Body of pancreas (tissue), 4 donors: ENCODE measurements at regions not wholly inside any gene's neighbourhood (a gene's known extent, or its start where the extent isn't known, plus 50 kb on each side); places are given as distances from the start of the nearest gene placed in this dataset.

ENCODE experiments used
- ATAC-seq: fragments of 150-250 bp; one replicate; pipeline ENCODE4 v1.9.1; 2016
- DNase-seq, 4 donors: peaks; one replicate each; pipeline ENCODE4 v3.0.0-alpha.2; 2019
- H3K27ac ChIP-seq, 4 donors: fragments of 200-600 bp; sonication (generic); 1 replicate in 3 of 4; 2 replicates in 1 of 4; pipeline versions ENCODE4 v1.5.1 to v1.6.1; 2016 to 2019; ENCODE audit warnings: mild to moderate bottlenecking in 1 of 4, mixed read lengths in 1 of 4, moderate library complexity in 1 of 4
- H3K27me3 ChIP-seq, 2 donors: fragments of 200-600 bp; sonication (generic); one replicate each; pipeline ENCODE4 v1.6.0; 2016; ENCODE audit warnings: mild to moderate bottlenecking in 1 of 2
- H3K36me3 ChIP-seq, 2 donors: fragments of 200-600 bp; sonication (generic); replicated peaks in 1 of 2; 2 replicates each; pipeline ENCODE4 v1.5.1; 2016; ENCODE audit warnings: low read depth in 2 of 2; ENCODE audit not compliant: insufficient read depth in 1 of 2
- H3K4me1 ChIP-seq: fragments of 200-600 bp; sonication (generic); one replicate; pipeline ENCODE4 v1.6.0; 2016
- H3K4me3 ChIP-seq, 2 donors: fragments of 200-600 bp; sonication (generic); 1 replicate in 1 of 2; 2 replicates in 1 of 2; pipeline ENCODE4 v1.5.1; 2016 to 2019
- H3K9me3 ChIP-seq, 3 donors: fragments of 200-600 bp; sonication (generic); 1 replicate in 2 of 3; 2 replicates in 1 of 3; pipeline ENCODE4 v1.5.1; 2016
- POLR2A ChIP-seq, 3 donors: fragments of 450-650 bp; IDR thresholded peaks; one replicate each; pipeline ENCODE4 v1.6.1; 2016; ENCODE audit warnings: antibody characterized with exemption in 3 of 3, mild to moderate bottlenecking in 2 of 3
- WGBS, 2 donors: methylation state at CpG; one replicate each; pipeline ENCODE4 v1.1.5; 2017; 5-methylcytosine and 5-hydroxymethylcytosine counted together
- intact Hi-C: fragments of 100-400 bp; cut with DNase I; formaldehyde crosslinking; loops from one replicate; pipeline ENCODE4 v1.15.1; 2023
- TF ChIP-seq, protein P1 (sequence below), 7 experiments: fragments of 450-650 bp in 4 of 7; fragments of 200-600 bp in 3 of 7; sonication (generic) in 3 of 7; IDR thresholded peaks; one replicate each; pipeline ENCODE4 v1.5.1; 2016 to 2019; ENCODE audit warnings: antibody characterized with exemption in 7 of 7

DNA sequence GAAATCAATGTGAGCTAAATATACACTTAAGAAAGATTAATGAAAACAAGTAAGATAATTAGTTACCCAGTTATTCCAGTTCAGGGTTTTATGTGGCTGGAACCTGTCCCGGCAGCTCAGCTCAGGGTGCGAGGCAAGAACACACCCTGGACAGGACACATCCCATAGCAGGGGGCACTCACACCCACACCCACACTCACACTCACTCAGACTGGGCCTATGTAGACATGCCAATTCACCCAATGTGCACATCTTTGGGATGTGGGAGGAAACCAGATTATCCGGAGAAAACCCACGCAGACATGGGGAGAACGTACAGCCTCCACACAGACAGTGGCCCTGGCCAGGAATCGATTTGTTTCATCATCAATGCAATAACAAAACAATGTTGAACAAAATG lies 66.0 kb upstream of the TMCC3 start:
- no peak for ATAC-seq
- intact Hi-C loops = no loop called here
- no peaks in the 10 kb centered on the region for H3K36me3 ChIP-seq
- no peak overlapping the region for H3K27ac ChIP-seq
- TF ChIP-seq POLR2A (IDR thresholded peaks at IDR 0.05) = no peak
- TF ChIP-seq, protein P1, sequence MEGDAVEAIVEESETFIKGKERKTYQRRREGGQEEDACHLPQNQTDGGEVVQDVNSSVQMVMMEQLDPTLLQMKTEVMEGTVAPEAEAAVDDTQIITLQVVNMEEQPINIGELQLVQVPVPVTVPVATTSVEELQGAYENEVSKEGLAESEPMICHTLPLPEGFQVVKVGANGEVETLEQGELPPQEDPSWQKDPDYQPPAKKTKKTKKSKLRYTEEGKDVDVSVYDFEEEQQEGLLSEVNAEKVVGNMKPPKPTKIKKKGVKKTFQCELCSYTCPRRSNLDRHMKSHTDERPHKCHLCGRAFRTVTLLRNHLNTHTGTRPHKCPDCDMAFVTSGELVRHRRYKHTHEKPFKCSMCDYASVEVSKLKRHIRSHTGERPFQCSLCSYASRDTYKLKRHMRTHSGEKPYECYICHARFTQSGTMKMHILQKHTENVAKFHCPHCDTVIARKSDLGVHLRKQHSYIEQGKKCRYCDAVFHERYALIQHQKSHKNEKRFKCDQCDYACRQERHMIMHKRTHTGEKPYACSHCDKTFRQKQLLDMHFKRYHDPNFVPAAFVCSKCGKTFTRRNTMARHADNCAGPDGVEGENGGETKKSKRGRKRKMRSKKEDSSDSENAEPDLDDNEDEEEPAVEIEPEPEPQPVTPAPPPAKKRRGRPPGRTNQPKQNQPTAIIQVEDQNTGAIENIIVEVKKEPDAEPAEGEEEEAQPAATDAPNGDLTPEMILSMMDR (IDR thresholded peaks at IDR 0.05) = no peak
- H3K4me3 ChIP-seq = no peak overlapping the region
- WGBS, 2 donors = 61 to 72% methylated on average over 6 of the region's 6 CpGs
- no peaks in the 10 kb centered on the region for H3K4me1 ChIP-seq
- H3K27me3 ChIP-seq = no peaks in the 10 kb centered on the region
- no peak for DNase-seq
- no peaks in the 10 kb centered on the region for H3K9me3 ChIP-seq

DNA sequence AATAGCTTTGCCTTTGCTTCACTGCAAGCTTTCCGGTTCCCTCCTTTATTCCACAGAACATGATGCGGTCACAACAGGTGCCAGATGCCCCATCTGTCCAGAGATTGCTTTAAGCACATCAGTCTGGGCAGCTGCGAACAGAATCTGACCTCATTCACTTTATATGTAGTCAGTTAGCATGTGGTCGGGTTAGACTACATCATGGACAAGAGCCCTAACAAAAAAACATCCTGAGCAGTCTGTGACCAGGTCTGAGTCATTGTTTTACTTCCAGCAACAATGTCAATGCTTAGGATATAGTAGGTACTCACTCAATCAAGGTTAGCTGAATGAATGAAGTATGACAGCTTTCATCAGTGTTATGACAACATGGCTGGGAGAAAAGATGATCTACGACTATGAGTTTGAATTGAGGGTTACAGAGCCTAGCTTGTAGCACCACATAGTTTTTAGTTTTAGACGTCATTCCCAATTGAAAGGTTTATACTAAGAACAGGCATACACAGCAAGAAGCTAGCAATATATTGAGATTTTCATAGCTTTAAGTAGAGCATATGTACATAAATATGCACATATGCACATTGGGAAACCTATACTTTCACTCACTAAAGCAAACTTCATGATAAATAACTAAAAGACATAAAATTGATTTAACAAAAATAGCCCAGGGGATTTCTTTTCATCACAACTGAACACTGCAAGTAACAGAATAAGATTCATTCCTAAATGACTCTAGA lies 64.2 kb upstream of the TMCC3 start:
- Histone ChIP-seq H3K27ac (no peak overlapping the region), H3K4me1 (no peaks in the 10 kb centered on the region), H3K36me3 (no peaks in the 10 kb centered on the region), H3K4me3 (no peak overlapping the region), H3K27me3 (no peaks in the 10 kb centered on the region), H3K9me3 (no peaks in the 10 kb centered on the region)
- peak in 2 of 4 donors; percentile 10 to 11 for DNase-seq
- ATAC-seq = no peak
- 71 to 72% methylated on average over 6 of the region's 6 CpGs for WGBS, 2 donors
- intact Hi-C loops = no loop called here
- no peak for TF ChIP-seq POLR2A (IDR thresholded peaks at IDR 0.05)
- TF ChIP-seq, protein P1 (IDR thresholded peaks at IDR 0.05) = no peak

DNA sequence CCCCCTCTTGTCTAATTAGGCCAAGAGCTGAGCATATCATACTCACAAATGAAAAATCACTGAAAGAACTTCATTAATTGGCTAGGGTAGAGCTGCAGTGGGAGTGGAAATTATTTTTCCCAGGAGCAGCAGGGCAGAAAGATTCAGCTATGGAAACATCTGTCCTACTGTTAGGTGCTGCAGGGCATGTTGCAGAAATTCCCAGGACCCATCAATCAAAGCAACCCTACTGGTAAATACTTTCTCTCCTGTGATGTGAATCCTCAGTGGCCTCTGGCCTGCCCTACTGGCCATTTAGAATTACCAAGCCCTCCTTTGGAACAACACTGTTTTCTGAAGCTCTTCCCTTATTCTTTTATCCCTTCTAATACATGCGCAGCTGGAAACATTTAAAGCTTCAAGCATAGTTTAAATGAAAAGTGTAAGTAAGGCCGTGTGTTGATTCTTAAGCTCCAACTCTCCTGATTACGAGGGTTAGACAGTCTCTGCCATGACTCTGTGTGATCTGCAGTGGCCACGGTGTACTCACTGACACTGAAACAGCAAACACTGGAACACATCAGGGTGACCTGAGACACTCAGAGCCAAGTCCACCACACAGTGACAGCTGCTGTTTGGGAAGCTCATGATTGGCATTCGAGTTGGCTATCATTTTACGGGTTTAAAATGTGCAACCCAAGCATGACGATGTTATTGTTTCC lies 62.6 kb upstream of the TMCC3 start:
- 80 to 89% methylated on average over 7 of the region's 7 CpGs for WGBS, 2 donors
- no peak for TF ChIP-seq POLR2A (IDR thresholded peaks at IDR 0.05)
- TF ChIP-seq, protein P1 (IDR thresholded peaks at IDR 0.05) = no peak
- DNase-seq (no peak), ATAC-seq (no peak)
- H3K27me3 ChIP-seq = no peaks in the 10 kb centered on the region
- no peaks in the 10 kb centered on the region for H3K4me1 ChIP-seq
- H3K9me3 ChIP-seq = no peaks in the 10 kb centered on the region
- no peaks in the 10 kb centered on the region for H3K36me3 ChIP-seq
- intact Hi-C loops = no loop called here
- no peak overlapping the region for H3K4me3 ChIP-seq
- no peak overlapping the region for H3K27ac ChIP-seq

DNA sequence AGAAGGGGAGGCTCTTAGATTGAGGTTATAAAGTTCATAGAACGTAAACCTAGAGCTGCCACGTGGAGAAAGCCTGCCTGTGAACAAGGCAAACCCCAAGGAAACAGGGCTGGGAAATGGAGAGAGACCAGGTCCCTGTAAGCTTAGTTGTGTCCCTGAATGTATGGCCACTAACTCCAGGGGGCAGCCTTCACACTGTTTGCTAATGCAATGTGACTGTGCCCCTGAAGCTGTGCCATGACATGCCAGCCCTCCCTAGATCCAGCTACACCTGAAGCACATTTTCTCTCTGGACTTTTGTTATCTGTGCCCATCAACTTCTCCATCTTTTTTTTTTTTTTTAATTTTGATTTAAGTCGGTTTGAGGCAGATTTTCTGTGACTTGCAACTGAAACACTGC lies 60.6 kb upstream of the TMCC3 start:
- Histone ChIP-seq H3K9me3 (no peaks in the 10 kb centered on the region), H3K27ac (no peak overlapping the region), H3K27me3 (no peaks in the 10 kb centered on the region), H3K4me1 (no peaks in the 10 kb centered on the region), H3K36me3 (no peaks in the 10 kb centered on the region), H3K4me3 (no peak overlapping the region)
- no peak for ATAC-seq
- DNase-seq = peak in 1 of 4 donors; percentile 30
- WGBS, 2 donors = 49 to 62% methylated on average over 3 of the region's 3 CpGs
- TF ChIP-seq, protein P1 (IDR thresholded peaks at IDR 0.05) = peak in 2 of 7 experiments; percentile 10
- no peak for TF ChIP-seq POLR2A (IDR thresholded peaks at IDR 0.05)
- intact Hi-C loops = no loop called here
